DOHH2 (cell line): ENCODE measurements at regions not wholly inside any gene's neighbourhood (a gene's known extent, or its start where the extent isn't known, plus 50 kb on each side); places are given as distances from the start of the nearest gene placed in this dataset.

Source experiments
- CTCF ChIP-seq: fragments of 200-600 bp; sonication (generic); IDR thresholded peaks from one replicate; pipeline ENCODE4 v1.5.1; 2014; ENCODE audit warnings: antibody characterized with exemption, mild to moderate bottlenecking, low read depth, low read length; ENCODE audit not compliant: poor library complexity, severe bottlenecking
- EZH2phosphoT487 ChIP-seq: fragments of 200-600 bp; sonication (generic); IDR thresholded peaks from 2 replicates; pipeline ENCODE4 v1.6.1; 2017; ENCODE audit warnings: borderline replicate concordance, mild to moderate bottlenecking, antibody characterized with exemption, low read length, moderate library complexity, mixed read lengths

- TF ChIP-seq CTCF: no peak
- no peak for TF ChIP-seq EZH2phosphoT487
Measured at GRCh38 chr7:25313526-25313925, 85.2 kb upstream of the NPVF start.
